Activated CD8-positive, alpha-beta T cell treated with anti-CD3 and anti-CD28 coated beads for 36 hours (primary cell): ENCODE measurements at regions not wholly inside any gene's neighbourhood (a gene's known extent, or its start where the extent isn't known, plus 50 kb on each side); places are given as distances from the start of the nearest gene placed in this dataset.

ENCODE experiments used
- ATAC-seq: fragments of 200-7000 bp; cut with Tn5 transposase; one replicate; pipeline ENCODE4 v1.10.0; 2021; ENCODE audit warnings: mild to moderate bottlenecking, moderate library complexity
- CTCF ChIA-PET: fragments of 350-600 bp; sonication (Branson Sonifier 250); formaldehyde crosslinking; loops from one replicate; lab custom pipeline; 2021; ENCODE audit warnings: antibody characterized with exemption; lab: Charles Lee
- POLR2A ChIA-PET: fragments of 350-600 bp; sonication (Branson Sonifier 250); formaldehyde crosslinking; loops from one replicate; lab custom pipeline; 2021; ENCODE audit warnings: antibody characterized with exemption; lab: Charles Lee
- DNase-seq: peaks from one replicate; pipeline ENCODE4 v3.0.0-alpha.2; 2020
- H3K27ac Mint-ChIP-seq: one replicate; pipeline ENCODE4 v1.8.0; 2021; ENCODE audit warnings: mild to moderate bottlenecking, mixed read lengths
- H3K27me3 Mint-ChIP-seq: one replicate; pipeline ENCODE4 v1.8.0; 2021; ENCODE audit warnings: mixed read lengths
- H3K36me3 Mint-ChIP-seq: one replicate; pipeline ENCODE4 v1.8.0; 2021; ENCODE audit warnings: low read depth, mixed read lengths
- H3K4me1 Mint-ChIP-seq: one replicate; pipeline ENCODE4 v1.8.0; 2021; ENCODE audit warnings: low read depth, mixed read lengths
- H3K4me3 Mint-ChIP-seq: one replicate; pipeline ENCODE4 v1.8.0; 2021; ENCODE audit warnings: mild to moderate bottlenecking, moderate library complexity, mixed read lengths
- H3K9me3 Mint-ChIP-seq: one replicate; pipeline ENCODE4 v1.8.0; 2021; ENCODE audit warnings: mixed read lengths
- intact Hi-C: fragments of 100-400 bp; cut with micrococcal nuclease; formaldehyde crosslinking; loops from one replicate; pipeline ENCODE4 v1.10.0; 2022
- TF ChIP-seq, protein P1 (sequence below): fragments of 200-600 bp; IDR thresholded peaks from one replicate; pipeline ENCODE4 v1.8.0; 2022; ENCODE audit warnings: antibody characterized with exemption, mild to moderate bottlenecking

DNA sequence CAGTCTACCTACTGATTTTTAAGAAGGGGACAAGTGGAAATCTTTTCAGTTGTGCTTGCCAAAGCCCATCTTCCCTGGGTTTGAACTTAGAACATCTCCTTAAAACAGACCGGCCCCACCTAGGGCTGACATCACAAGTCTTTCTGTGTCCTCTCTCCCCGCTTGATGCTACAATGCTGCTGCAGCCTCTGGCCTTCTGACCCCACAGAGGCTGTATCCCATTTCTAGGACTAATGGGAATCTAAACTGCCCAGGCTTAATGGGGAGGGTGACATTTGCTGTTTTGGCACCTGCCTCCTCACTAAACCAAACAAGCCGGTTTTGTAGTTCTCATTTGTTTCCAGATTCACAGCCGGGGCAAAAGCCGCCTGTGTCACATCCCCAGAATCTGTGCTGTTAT lies 121.3 kb upstream of the CADM1 start:
- ATAC-seq: no peak
- H3K36me3 Mint-ChIP-seq: no peaks in the 10 kb centered on the region
- H3K9me3 Mint-ChIP-seq: no peaks in the 10 kb centered on the region
- H3K4me3 Mint-ChIP-seq: no peak overlapping the region
- ChIA-PET CTCF (no interaction called here), POLR2A (no interaction called here)
- H3K27me3 Mint-ChIP-seq: peaks cover under 1% of the 10 kb centered on the region
- H3K27ac Mint-ChIP-seq: no peak overlapping the region
- DNase-seq: no peak
- H3K4me1 Mint-ChIP-seq: no peaks in the 10 kb centered on the region
- intact Hi-C loops: no loop called here
- TF ChIP-seq, protein P1, sequence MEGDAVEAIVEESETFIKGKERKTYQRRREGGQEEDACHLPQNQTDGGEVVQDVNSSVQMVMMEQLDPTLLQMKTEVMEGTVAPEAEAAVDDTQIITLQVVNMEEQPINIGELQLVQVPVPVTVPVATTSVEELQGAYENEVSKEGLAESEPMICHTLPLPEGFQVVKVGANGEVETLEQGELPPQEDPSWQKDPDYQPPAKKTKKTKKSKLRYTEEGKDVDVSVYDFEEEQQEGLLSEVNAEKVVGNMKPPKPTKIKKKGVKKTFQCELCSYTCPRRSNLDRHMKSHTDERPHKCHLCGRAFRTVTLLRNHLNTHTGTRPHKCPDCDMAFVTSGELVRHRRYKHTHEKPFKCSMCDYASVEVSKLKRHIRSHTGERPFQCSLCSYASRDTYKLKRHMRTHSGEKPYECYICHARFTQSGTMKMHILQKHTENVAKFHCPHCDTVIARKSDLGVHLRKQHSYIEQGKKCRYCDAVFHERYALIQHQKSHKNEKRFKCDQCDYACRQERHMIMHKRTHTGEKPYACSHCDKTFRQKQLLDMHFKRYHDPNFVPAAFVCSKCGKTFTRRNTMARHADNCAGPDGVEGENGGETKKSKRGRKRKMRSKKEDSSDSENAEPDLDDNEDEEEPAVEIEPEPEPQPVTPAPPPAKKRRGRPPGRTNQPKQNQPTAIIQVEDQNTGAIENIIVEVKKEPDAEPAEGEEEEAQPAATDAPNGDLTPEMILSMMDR: no peak

DNA sequence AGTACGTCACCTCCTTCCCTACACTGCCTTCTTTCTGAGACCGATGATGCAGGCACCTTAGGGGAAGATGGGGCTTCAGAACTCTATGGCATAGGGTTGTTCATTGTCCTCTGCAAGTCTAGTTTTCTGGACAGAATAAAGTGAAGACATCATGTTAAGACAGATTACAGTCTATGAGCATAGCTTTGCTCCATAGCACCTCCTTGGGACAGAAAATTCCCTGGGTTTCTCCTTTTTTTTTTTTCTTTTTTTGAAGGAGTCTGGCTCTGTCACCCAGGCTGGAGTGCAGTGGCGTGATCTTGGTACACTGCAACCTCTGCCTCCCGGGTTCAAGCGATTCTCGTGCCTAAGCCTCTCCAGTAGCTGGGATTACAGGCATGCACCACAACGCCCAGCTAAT lies 119.8 kb upstream of the CADM1 start:
- CTCF ChIA-PET: no interaction called here
- POLR2A ChIA-PET: interaction anchor here (0.5 kb wide), 1 partner anchor 62 kb away, joined by 3 read pairs; no protein-coding TSS in a partner anchor
- intact Hi-C loops: no loop called here
- H3K36me3 Mint-ChIP-seq: no peaks in the 10 kb centered on the region
- no peaks in the 10 kb centered on the region for H3K4me1 Mint-ChIP-seq
- no peaks in the 10 kb centered on the region for H3K9me3 Mint-ChIP-seq
- no peak for DNase-seq
- no peak overlapping the region for H3K27ac Mint-ChIP-seq
- ATAC-seq: no peak
- no peak overlapping the region for H3K4me3 Mint-ChIP-seq
- TF ChIP-seq, protein P1: no peak
- H3K27me3 Mint-ChIP-seq: no peaks in the 10 kb centered on the region

DNA sequence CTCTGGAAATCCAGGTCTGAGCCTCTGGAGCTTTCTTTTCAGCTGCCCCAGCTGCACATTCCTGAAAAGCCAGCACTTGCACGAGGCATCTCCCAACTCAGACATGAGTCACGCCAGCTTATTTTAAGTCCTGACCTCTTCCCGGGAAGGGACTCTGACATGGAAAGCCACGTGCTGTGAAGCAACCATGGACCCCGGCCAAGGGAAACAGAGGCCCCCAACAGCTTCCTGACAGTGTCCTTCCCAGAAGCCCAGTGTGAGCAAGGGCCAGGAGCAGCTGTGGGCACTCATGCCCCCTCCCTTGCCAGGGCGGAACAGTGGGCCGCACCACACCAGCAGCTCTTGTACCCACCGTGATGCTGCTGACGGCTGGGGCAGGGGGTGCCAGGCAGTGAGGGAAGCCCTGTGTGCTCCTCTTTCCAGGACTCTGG lies 118.8 kb upstream of the CADM1 start:
- TF ChIP-seq, protein P1: no peak

DNA sequence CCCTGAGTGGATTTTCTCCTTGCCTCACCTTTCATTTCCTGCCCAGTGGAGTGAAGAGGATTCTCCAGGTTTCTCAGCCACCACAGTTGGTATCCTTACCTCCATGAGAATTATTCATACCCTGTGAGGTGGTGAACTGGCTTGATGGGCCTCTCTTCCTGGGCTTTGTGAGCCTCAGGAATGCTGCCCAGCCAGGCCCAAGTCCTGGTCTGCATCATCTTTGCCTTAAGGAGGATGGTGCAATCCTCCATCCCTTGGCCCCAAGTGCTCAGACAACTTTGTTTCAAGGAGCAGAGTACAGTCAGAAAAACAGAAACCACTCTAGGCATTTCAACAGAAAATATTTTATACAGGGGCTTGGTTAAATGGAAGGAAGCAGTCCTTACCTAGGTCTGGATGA lies 114.2 kb upstream of the CADM1 start:
- H3K27me3 Mint-ChIP-seq: no peaks in the 10 kb centered on the region
- no peak overlapping the region for H3K4me3 Mint-ChIP-seq
- H3K27ac Mint-ChIP-seq: no peak overlapping the region
- ChIA-PET CTCF (no interaction called here), POLR2A (no interaction called here)
- ATAC-seq: no peak
- H3K9me3 Mint-ChIP-seq: no peaks in the 10 kb centered on the region
- no peaks in the 10 kb centered on the region for H3K4me1 Mint-ChIP-seq
- TF ChIP-seq, protein P1: no peak
- no peak for DNase-seq
- intact Hi-C loops: no loop called here
- no peaks in the 10 kb centered on the region for H3K36me3 Mint-ChIP-seq

More for the DNA sequence above, 118.8 kb upstream of the CADM1 start:
- CTCF ChIA-PET: no interaction called here
- H3K27ac Mint-ChIP-seq: no peak overlapping the region
- H3K27me3 Mint-ChIP-seq: no peaks in the 10 kb centered on the region
- no peak overlapping the region for H3K4me3 Mint-ChIP-seq
- POLR2A ChIA-PET: no interaction called here
- H3K9me3 Mint-ChIP-seq: no peaks in the 10 kb centered on the region
- intact Hi-C loops: no loop called here
- no peaks in the 10 kb centered on the region for H3K36me3 Mint-ChIP-seq
- no peaks in the 10 kb centered on the region for H3K4me1 Mint-ChIP-seq
- no peak for ATAC-seq
- no peak for DNase-seq

DNA sequence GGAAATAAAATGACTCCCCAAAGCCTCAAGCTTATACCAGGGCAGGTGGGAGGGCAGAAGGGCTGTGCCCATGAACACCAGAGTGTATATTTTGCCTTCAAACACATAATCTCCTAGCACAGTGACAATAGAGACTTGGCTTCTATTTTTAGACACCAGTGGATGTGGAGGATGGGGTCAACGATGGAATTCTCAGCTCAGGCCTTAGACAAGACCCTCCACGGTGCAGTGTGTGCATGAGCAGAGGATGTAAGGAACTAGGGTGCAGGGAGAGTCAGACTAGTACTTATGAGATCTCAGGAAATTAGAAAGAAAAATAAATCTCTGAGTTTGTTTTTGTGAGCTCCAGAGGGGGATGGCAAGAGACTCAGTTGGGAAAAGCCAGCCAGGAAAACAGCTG lies 113.6 kb upstream of the CADM1 start:
- Mint-ChIP-seq H3K9me3 (no peaks in the 10 kb centered on the region), H3K4me3 (no peak overlapping the region), H3K27me3 (no peaks in the 10 kb centered on the region), H3K27ac (no peak overlapping the region), H3K4me1 (no peaks in the 10 kb centered on the region), H3K36me3 (no peaks in the 10 kb centered on the region)
- ChIA-PET CTCF (no interaction called here), POLR2A (no interaction called here)
- ATAC-seq: no peak
- TF ChIP-seq, protein P1: no peak
- DNase-seq: no peak
- intact Hi-C loops: no loop called here
